Gastrocnemius medialis (tissue), 4 donors: ENCODE measurements at regions not wholly inside any gene's neighbourhood (a gene's known extent, or its start where the extent isn't known, plus 50 kb on each side); places are given as distances from the start of the nearest gene placed in this dataset.

ENCODE experiments used
- POLR2A ChIP-seq, 2 donors: fragments of 450-650 bp; IDR thresholded peaks; one replicate each; pipeline ENCODE4 v1.6.1; 2017; ENCODE audit warnings: antibody characterized with exemption in 2 of 2, mild to moderate bottlenecking in 2 of 2, moderate library complexity in 2 of 2
- TF ChIP-seq, protein P1 (sequence below), 5 experiments: fragments of 450-650 bp in 3 of 5; fragments of 200-600 bp in 2 of 5; sonication (generic) in 2 of 5; IDR thresholded peaks in 4 of 5; conservative IDR thresholded peaks in 1 of 5; 1 replicate in 4 of 5; 2 replicates in 1 of 5; pipeline ENCODE4 v1.5.1; 2016 to 2019; ENCODE audit warnings: antibody characterized with exemption in 5 of 5, mild to moderate bottlenecking in 3 of 5, moderate library complexity in 3 of 5

- TF ChIP-seq, protein P1, sequence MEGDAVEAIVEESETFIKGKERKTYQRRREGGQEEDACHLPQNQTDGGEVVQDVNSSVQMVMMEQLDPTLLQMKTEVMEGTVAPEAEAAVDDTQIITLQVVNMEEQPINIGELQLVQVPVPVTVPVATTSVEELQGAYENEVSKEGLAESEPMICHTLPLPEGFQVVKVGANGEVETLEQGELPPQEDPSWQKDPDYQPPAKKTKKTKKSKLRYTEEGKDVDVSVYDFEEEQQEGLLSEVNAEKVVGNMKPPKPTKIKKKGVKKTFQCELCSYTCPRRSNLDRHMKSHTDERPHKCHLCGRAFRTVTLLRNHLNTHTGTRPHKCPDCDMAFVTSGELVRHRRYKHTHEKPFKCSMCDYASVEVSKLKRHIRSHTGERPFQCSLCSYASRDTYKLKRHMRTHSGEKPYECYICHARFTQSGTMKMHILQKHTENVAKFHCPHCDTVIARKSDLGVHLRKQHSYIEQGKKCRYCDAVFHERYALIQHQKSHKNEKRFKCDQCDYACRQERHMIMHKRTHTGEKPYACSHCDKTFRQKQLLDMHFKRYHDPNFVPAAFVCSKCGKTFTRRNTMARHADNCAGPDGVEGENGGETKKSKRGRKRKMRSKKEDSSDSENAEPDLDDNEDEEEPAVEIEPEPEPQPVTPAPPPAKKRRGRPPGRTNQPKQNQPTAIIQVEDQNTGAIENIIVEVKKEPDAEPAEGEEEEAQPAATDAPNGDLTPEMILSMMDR (IDR thresholded peaks at IDR 0.05 in 4 of 5, conservative IDR thresholded peaks at IDR 0.05 in 1 of 5) = no peak
- no peak for TF ChIP-seq POLR2A (IDR thresholded peaks at IDR 0.05)
Observed at GRCh38 chr9:85397005-85397404, 344.7 kb downstream of the AGTPBP1 start.
